Ovary (tissue), 3 donors: ENCODE measurements at regions not wholly inside any gene's neighbourhood (a gene's known extent, or its start where the extent isn't known, plus 50 kb on each side); places are given as distances from the start of the nearest gene placed in this dataset.

Experiments
- CTCF ChIP-seq, 3 donors: fragments of 450-650 bp in 2 of 3; fragments of 200-600 bp in 1 of 3; IDR thresholded peaks; one replicate each; pipeline versions ENCODE4 v1.5.1 to v1.8.0; 2016 to 2022; ENCODE audit warnings: antibody characterized with exemption in 3 of 3, mild to moderate bottlenecking in 1 of 3
- EP300 ChIP-seq: sonication (generic); formaldehyde crosslinking; IDR thresholded peaks from one replicate; pipeline ENCODE4 v1.6.1; 2017; ENCODE audit warnings: antibody characterized with exemption
- POLR2A ChIP-seq: fragments of 450-650 bp; IDR thresholded peaks from one replicate; pipeline ENCODE4 v1.6.1; 2017; ENCODE audit warnings: antibody characterized with exemption, mild to moderate bottlenecking, moderate library complexity
- donor health status: DM: no; HTN: no; CAD: no.

DNA sequence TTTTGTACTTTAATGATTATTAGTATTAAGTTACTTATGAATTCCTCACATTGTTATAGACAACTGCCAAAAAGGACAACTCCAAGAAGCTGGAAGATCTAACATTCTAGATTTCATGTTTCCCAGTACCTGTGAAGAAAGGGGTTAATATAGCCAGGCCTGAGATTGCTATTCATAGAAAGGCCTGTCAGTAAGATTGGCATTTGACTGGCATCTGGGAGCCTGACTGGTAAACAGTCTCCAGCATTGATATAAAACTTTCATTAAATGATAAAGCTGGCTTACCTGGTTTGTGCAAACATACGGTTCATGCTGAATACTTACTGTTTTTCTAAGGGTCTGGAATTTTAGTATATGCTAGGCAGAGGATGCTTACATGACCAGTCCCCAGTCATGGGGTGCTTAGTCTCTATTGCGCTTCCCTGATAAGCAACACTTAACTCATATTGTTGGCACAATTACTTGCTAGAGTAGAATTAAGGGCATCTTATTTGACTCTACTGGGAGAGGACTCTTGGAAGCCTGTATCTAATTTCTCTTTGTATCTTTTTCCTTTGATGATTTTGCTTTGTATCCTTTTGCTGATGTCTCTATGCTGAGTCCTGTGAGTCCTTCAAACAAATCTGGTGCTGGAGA is 340.4 kb upstream of the SEMA6A start:
- no peak for TF ChIP-seq CTCF (IDR thresholded peaks at IDR 0.05)
- TF ChIP-seq POLR2A = no peak
- TF ChIP-seq EP300 = no peak
